ENCODE measurements at regions not wholly inside any gene's neighbourhood (a gene's known extent, or its start where the extent isn't known, plus 50 kb on each side); places are given as distances from the start of the nearest gene placed in this dataset.

DNA sequence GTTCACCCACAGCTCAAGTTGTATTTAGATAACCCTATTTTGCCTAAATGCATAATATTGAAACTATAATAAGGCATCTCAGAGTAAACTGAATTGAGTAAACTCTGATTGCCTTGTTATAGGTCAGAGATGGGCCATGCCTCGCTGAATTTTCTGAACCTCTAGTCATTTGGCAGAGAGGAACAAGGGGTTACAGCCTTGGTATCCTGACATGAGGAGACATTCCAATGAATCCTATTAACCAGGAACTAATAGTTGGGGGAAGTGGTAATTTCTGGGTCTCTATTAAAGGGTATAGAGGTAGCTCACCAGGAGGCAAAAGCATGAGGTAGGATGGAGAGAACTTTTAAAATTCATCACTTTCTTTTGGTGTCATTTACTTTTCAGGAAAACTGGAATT, 227.4 kb upstream of the CHST9 start:
- H3K4me3 ChIP-seq (ENCODE audit: low read depth, low read length): no peak overlapping the region
- no peak for DNase-seq (ENCODE audit: low read depth, low spot score)
- POLR2A ChIA-PET: no interaction called here
- TF ChIP-seq, protein P1, sequence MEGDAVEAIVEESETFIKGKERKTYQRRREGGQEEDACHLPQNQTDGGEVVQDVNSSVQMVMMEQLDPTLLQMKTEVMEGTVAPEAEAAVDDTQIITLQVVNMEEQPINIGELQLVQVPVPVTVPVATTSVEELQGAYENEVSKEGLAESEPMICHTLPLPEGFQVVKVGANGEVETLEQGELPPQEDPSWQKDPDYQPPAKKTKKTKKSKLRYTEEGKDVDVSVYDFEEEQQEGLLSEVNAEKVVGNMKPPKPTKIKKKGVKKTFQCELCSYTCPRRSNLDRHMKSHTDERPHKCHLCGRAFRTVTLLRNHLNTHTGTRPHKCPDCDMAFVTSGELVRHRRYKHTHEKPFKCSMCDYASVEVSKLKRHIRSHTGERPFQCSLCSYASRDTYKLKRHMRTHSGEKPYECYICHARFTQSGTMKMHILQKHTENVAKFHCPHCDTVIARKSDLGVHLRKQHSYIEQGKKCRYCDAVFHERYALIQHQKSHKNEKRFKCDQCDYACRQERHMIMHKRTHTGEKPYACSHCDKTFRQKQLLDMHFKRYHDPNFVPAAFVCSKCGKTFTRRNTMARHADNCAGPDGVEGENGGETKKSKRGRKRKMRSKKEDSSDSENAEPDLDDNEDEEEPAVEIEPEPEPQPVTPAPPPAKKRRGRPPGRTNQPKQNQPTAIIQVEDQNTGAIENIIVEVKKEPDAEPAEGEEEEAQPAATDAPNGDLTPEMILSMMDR (IDR thresholded peaks at IDR 0.05; ENCODE audit: insufficient read depth, low read length, missing control alignments): no peak
- CTCF ChIA-PET: no interaction called here

DNA sequence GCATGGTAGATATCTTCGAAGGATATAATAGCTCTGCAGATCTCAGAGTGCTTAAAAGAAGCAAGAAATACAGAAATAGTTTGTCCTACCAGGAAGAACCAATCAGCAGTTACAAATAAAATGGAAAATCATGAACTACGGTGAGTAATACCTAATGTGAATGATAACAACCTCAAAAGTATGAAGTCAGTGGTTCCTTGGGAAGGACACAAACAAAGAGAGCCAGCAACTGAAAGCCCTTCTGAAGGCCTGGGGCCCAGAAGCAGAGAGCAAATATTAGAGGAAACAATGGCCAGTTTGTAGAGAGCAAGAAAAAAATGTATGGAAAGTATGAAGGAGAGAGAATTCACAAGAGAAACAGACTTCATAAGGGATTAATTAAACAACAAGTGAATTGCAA, 226.8 kb upstream of the CHST9 start:
- H3K4me3 ChIP-seq (ENCODE audit: low read depth, low read length): no peak overlapping the region
- TF ChIP-seq, protein P1 (IDR thresholded peaks at IDR 0.05; ENCODE audit: insufficient read depth, low read length, missing control alignments): no peak
- POLR2A ChIA-PET: no interaction called here
- CTCF ChIA-PET: no interaction called here
- DNase-seq (ENCODE audit: low read depth, low spot score): no peak

DNA sequence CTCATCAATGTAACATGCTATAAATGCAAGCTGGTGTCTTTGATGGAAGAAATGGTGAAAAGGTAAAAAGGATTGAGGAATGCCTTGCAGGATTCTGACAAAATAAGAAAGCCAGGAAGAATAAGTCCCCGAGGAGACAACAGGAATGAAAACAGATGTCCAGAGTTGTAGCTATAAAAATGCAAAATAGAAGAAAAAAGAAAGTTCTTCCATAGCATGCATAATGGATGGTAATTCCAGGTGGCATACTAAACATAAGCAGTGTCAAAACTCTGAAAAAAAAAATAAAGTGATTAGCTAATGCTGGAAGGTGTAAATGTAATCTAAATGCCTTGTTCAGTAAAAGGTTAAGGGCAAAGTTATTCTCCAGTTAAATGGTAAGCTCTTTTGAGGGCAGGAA, 225.9 kb upstream of the CHST9 start:
- CTCF ChIA-PET: no interaction called here
- H3K4me3 ChIP-seq (ENCODE audit: low read depth, low read length): no peak overlapping the region
- POLR2A ChIA-PET: no interaction called here
- DNase-seq (ENCODE audit: low read depth, low spot score): no peak
- TF ChIP-seq, protein P1 (IDR thresholded peaks at IDR 0.05; ENCODE audit: insufficient read depth, low read length, missing control alignments): no peak

DNA sequence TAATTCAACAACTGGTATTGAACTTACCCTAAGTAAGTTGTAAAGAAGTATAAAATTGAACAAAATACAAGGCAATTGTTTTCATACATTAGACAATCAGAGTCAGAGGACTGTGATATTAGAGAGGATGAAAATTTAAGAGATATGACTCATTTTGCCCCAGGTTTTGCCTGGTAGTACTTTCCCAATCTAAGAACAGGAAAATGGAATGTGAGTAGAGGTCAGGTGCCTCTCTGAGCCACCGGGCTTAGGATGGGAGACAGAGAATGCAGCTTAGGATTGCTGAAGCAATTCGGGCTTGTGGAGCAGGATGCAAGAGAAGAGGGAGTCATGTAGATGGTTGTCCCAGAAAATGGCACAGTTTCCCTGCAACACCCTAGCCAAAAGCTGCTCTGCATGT, 219.7 kb upstream of the CHST9 start:
- DNase-seq (ENCODE audit: low read depth, low spot score): no peak
- POLR2A ChIA-PET: no interaction called here
- CTCF ChIA-PET: no interaction called here
- TF ChIP-seq, protein P1 (IDR thresholded peaks at IDR 0.05; ENCODE audit: insufficient read depth, low read length, missing control alignments): no peak
- no peak overlapping the region for H3K4me3 ChIP-seq (ENCODE audit: low read depth, low read length)

DNA sequence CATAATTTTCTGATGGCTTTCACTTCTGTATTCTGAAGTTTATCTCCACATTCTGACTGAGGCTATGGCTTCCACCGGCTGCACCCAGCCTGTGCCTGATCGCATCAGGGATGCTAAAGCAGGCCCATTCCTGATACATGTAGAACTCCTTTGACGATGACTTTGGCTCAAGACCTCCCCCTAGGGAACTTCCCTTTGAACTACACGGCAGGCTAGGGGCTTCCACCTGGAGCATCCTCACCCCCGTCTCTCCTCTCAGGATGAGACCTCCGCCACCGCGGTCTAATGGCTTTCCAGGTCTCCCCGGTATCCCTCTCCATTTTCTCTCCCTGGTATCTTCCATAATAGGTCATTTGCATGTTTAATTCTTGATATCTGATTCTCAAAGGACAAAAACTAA, 214.9 kb upstream of the CHST9 start:
- no peak for DNase-seq (ENCODE audit: low read depth, low spot score)
- no peak overlapping the region for H3K4me3 ChIP-seq (ENCODE audit: low read depth, low read length)
- ChIA-PET CTCF (no interaction called here), POLR2A (no interaction called here)
- TF ChIP-seq, protein P1 (IDR thresholded peaks at IDR 0.05; ENCODE audit: insufficient read depth, low read length, missing control alignments): no peak

DNA sequence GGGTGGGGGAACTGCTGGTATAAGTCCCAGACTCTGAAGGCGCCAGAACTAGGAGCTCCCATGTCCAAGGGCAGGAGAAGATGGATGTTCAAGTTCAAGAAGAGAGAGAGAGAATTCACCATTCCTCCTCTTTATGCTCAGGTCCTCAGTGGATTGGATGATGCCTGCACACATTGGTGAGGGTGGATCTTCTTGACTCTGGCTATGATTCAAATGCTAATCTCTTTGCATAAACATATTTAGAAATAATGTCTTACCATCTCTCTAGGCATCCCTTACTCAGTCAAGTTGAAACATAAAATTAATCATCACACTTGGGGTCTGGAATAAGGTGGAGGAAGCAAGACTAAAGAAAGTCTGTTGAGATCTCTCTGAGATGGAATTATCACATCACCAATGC, 210.6 kb upstream of the CHST9 start:
- TF ChIP-seq, protein P1 (IDR thresholded peaks at IDR 0.05; ENCODE audit: insufficient read depth, low read length, missing control alignments): no peak
- no peak for DNase-seq (ENCODE audit: low read depth, low spot score)
- H3K4me3 ChIP-seq (ENCODE audit: low read depth, low read length): no peak overlapping the region
- ChIA-PET POLR2A (no interaction called here), CTCF (no interaction called here)

All from AG04449 (cell line).